AG10803 (cell line): ENCODE measurements at regions not wholly inside any gene's neighbourhood (a gene's known extent, or its start where the extent isn't known, plus 50 kb on each side); places are given as distances from the start of the nearest gene placed in this dataset.
A peak's percentile ranks its signal among the peaks of the same experiment; 100 is the strongest.
"Not testable (repeated sequence)": the region's sequence is repeated elsewhere in the genome, so short reads cannot be mapped to it uniquely, and the experiment has no call there.

Experiments
- DNase-seq: peaks from one replicate; pipeline ENCODE4 v3.0.0; 2010; ENCODE audit warnings: low read depth
- H3K4me3 ChIP-seq: 2 replicates; pipeline ENCODE4 v1.5.1; 2011; ENCODE audit warnings: mild to moderate bottlenecking, low read length, control low read depth
- CTCF ChIP-seq: conservative IDR thresholded peaks from 2 replicates; pipeline ENCODE4 v1.5.1; 2011; ENCODE audit warnings: mild to moderate bottlenecking, low read length, control low read depth, inconsistent platforms

- DNase-seq: no peak
- TF ChIP-seq CTCF: no peak
- no peak overlapping the region for H3K4me3 ChIP-seq
Observed at GRCh38 chr3:22373827-22374226, 622.8 kb upstream of the ZNF385D start.

- peak; percentile 39 for DNase-seq
- TF ChIP-seq CTCF: no peak
- H3K4me3 ChIP-seq: no peak overlapping the region
Observed at GRCh38 chr3:22377421-22377820, 626.4 kb upstream of the ZNF385D start.

DNA sequence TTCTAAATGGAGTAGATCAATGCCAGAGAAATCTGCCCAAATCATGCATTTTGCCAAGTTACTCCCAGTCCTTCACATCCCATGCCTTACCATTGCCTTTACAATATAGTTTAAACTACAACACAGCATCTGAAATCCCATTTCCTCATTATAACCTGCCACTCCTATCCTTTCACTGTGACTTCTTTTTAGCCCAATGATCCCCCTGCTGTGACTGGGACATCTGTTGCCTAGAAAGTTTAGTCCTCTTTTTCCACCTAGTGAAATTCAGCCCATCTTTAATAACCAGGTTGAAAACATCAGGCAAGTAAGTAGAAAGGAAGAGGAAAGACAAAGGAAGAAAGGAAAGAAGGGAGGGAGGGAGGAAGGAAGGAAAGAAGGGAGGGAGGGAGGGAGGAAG is 627.9 kb upstream of the ZNF385D start:
- no peak overlapping the region for H3K4me3 ChIP-seq

GRCh38 chr3:22380253-22380652 is 629.2 kb upstream of the ZNF385D start:
- DNase-seq: no peak
- TF ChIP-seq CTCF: no peak
- H3K4me3 ChIP-seq: no peak overlapping the region

More for the DNA sequence above, 627.9 kb upstream of the ZNF385D start:
- DNase-seq: no peak
- TF ChIP-seq CTCF: no peak

- H3K4me3 ChIP-seq, DNase-seq: not testable (repeated sequence)
Observed at GRCh38 chr3:22381564-22381963, 630.6 kb upstream of the ZNF385D start.

- DNase-seq: no peak
- H3K4me3 ChIP-seq: no peak overlapping the region
- TF ChIP-seq CTCF: no peak
Observed at GRCh38 chr3:22383285-22383684, 632.3 kb upstream of the ZNF385D start.

- TF ChIP-seq CTCF: no peak
- no peak for DNase-seq
- no peak overlapping the region for H3K4me3 ChIP-seq
Observed at GRCh38 chr3:22386107-22386506, 635.1 kb upstream of the ZNF385D start.

GRCh38 chr3:22392286-22392685 is 641.3 kb upstream of the ZNF385D start:
- H3K4me3 ChIP-seq: no peak overlapping the region
- no peak for DNase-seq
- no peak for TF ChIP-seq CTCF
